H1 (cell line): ENCODE measurements at regions not wholly inside any gene's neighbourhood (a gene's known extent, or its start where the extent isn't known, plus 50 kb on each side); places are given as distances from the start of the nearest gene placed in this dataset.

Experiments used
- CEBPB ChIP-seq: IDR thresholded peaks from 2 replicates; pipeline ENCODE4 v1.6.1; 2012; ENCODE audit warnings: low read depth, low read length
- EP300 ChIP-seq, 2 experiments: IDR thresholded peaks; 1 replicate in 1 of 2; 2 replicates in 1 of 2; pipeline ENCODE4 v1.6.1; 2011 to 2012; ENCODE audit warnings: low read depth in 2 of 2, low read length in 2 of 2, mild to moderate bottlenecking in 2 of 2, borderline replicate concordance in 1 of 2, inconsistent platforms in 1 of 2, moderate library complexity in 1 of 2
- EZH2 ChIP-seq: fragments of 200-600 bp; sonication (generic); IDR thresholded peaks from 2 replicates; pipeline ENCODE4 v1.7.1; 2012; ENCODE audit warnings: low read depth, mild to moderate bottlenecking, moderate library complexity, low read length, inconsistent platforms; ENCODE audit not compliant: severe bottlenecking
- FOSL1 ChIP-seq: IDR thresholded peaks from 2 replicates; pipeline ENCODE4 v1.6.1; 2011; ENCODE audit warnings: mild to moderate bottlenecking, low read depth, low read length, moderate library complexity; ENCODE audit not compliant: insufficient read depth
- HDAC2 ChIP-seq, 2 experiments: fragments of 300-600 bp in 1 of 2; sonication (generic) in 1 of 2; IDR thresholded peaks; 2 replicates each; pipeline ENCODE4 v1.6.1; 2011 to 2012; ENCODE audit warnings: low read depth in 2 of 2, low read length in 2 of 2, mild to moderate bottlenecking in 2 of 2, moderate library complexity in 2 of 2, borderline replicate concordance in 1 of 2, inconsistent platforms in 1 of 2
- HDAC6 ChIP-seq: IDR thresholded peaks from one replicate; pipeline ENCODE4 v1.7.1; 2012; ENCODE audit warnings: low read depth, mild to moderate bottlenecking, inconsistent platforms, low read length, moderate library complexity
- POLR2AphosphoS5 ChIP-seq: IDR thresholded peaks from 2 replicates; pipeline ENCODE4 v1.6.1; 2011; ENCODE audit warnings: low read depth, low read length
- SUZ12 ChIP-seq: fragments of 200-600 bp; sonication (generic); IDR thresholded peaks from 2 replicates; pipeline ENCODE4 v1.6.1; 2012; ENCODE audit warnings: mild to moderate bottlenecking, inconsistent platforms, low read length, moderate library complexity, mixed read lengths
- TEAD4 ChIP-seq: IDR thresholded peaks from 2 replicates; pipeline ENCODE4 v1.6.1; 2012; ENCODE audit warnings: low read depth, low read length, inconsistent platforms, mixed read lengths
- ZNF274 ChIP-seq: IDR thresholded peaks from 2 replicates; pipeline ENCODE4 v1.7.0; 2012; ENCODE audit warnings: low read length, borderline replicate concordance; ENCODE audit errors: extremely low read depth
- TF ChIP-seq, protein P1 (sequence below), 3 experiments: IDR thresholded peaks; 1 replicate in 2 of 3; 2 replicates in 1 of 3; pipeline versions ENCODE4 v1.5.1 to v1.6.1; 2011; ENCODE audit warnings: low read length in 3 of 3, mild to moderate bottlenecking in 3 of 3, inconsistent platforms in 2 of 3, low read depth in 1 of 3, moderate library complexity in 1 of 3; ENCODE audit not compliant: insufficient read depth in 1 of 3; ENCODE audit errors: control extremely low read depth in 1 of 3

DNA sequence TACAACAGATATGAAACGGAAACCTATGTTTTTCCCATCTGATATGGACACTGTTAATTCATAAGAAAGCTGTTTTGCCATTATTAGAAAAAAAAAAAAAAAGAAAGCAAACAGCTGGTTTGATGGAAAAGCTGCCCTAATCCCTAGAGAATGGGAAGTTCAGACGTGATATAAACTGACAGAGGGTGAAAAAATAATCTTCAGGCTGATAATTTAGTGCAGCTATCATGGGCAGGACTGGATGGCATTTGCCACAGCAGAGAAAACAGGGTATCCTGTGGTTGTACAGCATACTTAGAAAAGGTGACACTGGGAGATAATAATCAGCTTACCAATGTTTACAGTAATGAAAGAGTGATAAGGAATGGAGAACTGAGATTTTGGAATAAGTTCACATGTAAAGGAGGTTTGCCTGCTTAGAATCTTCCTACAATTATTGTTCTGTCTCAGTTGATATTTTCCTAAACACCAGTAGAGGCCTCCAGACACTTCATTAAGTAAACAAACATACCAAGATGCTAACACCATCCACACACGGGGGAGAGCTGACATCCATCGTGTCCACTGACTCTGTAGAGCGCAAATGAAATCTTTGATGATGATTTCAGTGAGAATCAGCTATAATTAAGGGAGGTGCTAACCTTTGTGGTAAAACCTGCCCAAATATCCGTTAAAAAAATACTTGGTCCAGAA, 211.6 kb upstream of the MMADHC start:
- TF ChIP-seq, protein P1, sequence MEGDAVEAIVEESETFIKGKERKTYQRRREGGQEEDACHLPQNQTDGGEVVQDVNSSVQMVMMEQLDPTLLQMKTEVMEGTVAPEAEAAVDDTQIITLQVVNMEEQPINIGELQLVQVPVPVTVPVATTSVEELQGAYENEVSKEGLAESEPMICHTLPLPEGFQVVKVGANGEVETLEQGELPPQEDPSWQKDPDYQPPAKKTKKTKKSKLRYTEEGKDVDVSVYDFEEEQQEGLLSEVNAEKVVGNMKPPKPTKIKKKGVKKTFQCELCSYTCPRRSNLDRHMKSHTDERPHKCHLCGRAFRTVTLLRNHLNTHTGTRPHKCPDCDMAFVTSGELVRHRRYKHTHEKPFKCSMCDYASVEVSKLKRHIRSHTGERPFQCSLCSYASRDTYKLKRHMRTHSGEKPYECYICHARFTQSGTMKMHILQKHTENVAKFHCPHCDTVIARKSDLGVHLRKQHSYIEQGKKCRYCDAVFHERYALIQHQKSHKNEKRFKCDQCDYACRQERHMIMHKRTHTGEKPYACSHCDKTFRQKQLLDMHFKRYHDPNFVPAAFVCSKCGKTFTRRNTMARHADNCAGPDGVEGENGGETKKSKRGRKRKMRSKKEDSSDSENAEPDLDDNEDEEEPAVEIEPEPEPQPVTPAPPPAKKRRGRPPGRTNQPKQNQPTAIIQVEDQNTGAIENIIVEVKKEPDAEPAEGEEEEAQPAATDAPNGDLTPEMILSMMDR (IDR thresholded peaks at IDR 0.05; ENCODE audit: control extremely low read depth in 1 of 3, insufficient read depth in 1 of 3, low read depth in 1 of 3, low read length in 3 of 3): peak in 1 of 3 experiments; percentile 37; a peak in 2 of 4 replicates
- TF ChIP-seq ZNF274: no peak
- no peak for TF ChIP-seq FOSL1
- TF ChIP-seq TEAD4: no peak
- no peak for TF ChIP-seq POLR2AphosphoS5
- TF ChIP-seq EP300 (IDR thresholded peaks at IDR 0.05; ENCODE audit: borderline replicate concordance in 1 of 2, low read depth in 2 of 2, low read length in 2 of 2): no peak
- no peak for TF ChIP-seq SUZ12
- TF ChIP-seq EZH2: no peak
- no peak for TF ChIP-seq CEBPB
- TF ChIP-seq HDAC6: no peak
- TF ChIP-seq HDAC2 (IDR thresholded peaks at IDR 0.05; ENCODE audit: borderline replicate concordance in 1 of 2, low read depth in 2 of 2, low read length in 2 of 2): no peak
